K562 (cell line): ENCODE measurements at regions not wholly inside any gene's neighbourhood (a gene's known extent, or its start where the extent isn't known, plus 50 kb on each side); places are given as distances from the start of the nearest gene placed in this dataset.

Source experiments
- ATAC-seq: fragments of 200-7000 bp; cut with Tn5 transposase; 3 replicates; pipeline ENCODE4 v1.9.1; 2020; ENCODE audit warnings: moderate library complexity
- BruUV-seq: library from RNA; stranded (reverse); fragments of 400-500 nt; replicated peaks from 2 replicates; lab custom pipeline; 2021; lab: Mats Ljungman, UMichigan
- CTCF ChIA-PET: fragments of 300-600 bp; formaldehyde crosslinking; extraction: SDS; loops from one replicate; lab custom pipeline; 2021; ENCODE audit warnings: low intra/inter-chr PET ratio; lab: Yijun Ruan, JAX
- POLR2A ChIA-PET: fragments of 300-600, 350-650 bp; sonication (Branson Sonifier 250); formaldehyde crosslinking; extraction: SDS; loops from one replicate; lab custom pipeline; 2021; ENCODE audit warnings: antibody characterized with exemption, inconsistent platforms; lab: Yijun Ruan, JAX
- DNase-seq, 4 experiments: peaks; one replicate each; pipeline versions ENCODE4 v3.0.0 to v3.0.0-alpha.2; 2011 to 2018; ENCODE audit warnings: low spot score in 3 of 4, mixed read lengths in 3 of 4; ENCODE audit errors: extremely low read depth in 1 of 4
- FAIRE-seq: peaks from 2 replicates; lab custom pipeline; 2011; peaks lifted over from hg19 to GRCh38; lab: Jason Lieb, UNC
- H2AFZ ChIP-seq: 2 replicates; pipeline ENCODE4 v1.6.0; 2011; ENCODE audit warnings: low read depth, low read length, control low read depth, inconsistent platforms
- H3K27ac ChIP-seq: fragments of 200-600 bp; 3 replicates; pipeline ENCODE4 v1.8.0; 2011; ENCODE audit warnings: low read depth, mild to moderate bottlenecking, control low read depth, inconsistent platforms, low read length, moderate library complexity, mixed read lengths; ENCODE audit errors: extremely low read depth
- H3K27me3 ChIP-seq, 2 experiments: fragments of 300-600 bp in 1 of 2; 2 replicates in 1 of 2; 3 replicates in 1 of 2; pipeline versions ENCODE4 v1.6.0 to v1.8.0; 2011; ENCODE audit warnings: inconsistent platforms in 2 of 2, low read length in 2 of 2, mild to moderate bottlenecking in 1 of 2, mixed read lengths in 1 of 2, moderate library complexity in 1 of 2; ENCODE audit not compliant: control insufficient read depth in 2 of 2, insufficient read depth in 2 of 2
- H3K36me3 ChIP-seq: fragments of 300-600 bp; 3 replicates; pipeline ENCODE4 v1.8.0; 2011; ENCODE audit warnings: mild to moderate bottlenecking, low read length, inconsistent platforms; ENCODE audit not compliant: control insufficient read depth, insufficient read depth
- H3K4me1 ChIP-seq, 2 experiments: fragments of 200-600 bp in 1 of 2; replicated peaks in 1 of 2; 2 replicates in 1 of 2; 3 replicates in 1 of 2; pipeline versions ENCODE4 v1.5.1 to v1.8.0; 2011; ENCODE audit warnings: inconsistent platforms in 2 of 2, low read length in 2 of 2, mild to moderate bottlenecking in 1 of 2, mixed read lengths in 1 of 2, moderate library complexity in 1 of 2; ENCODE audit not compliant: control insufficient read depth in 2 of 2, insufficient read depth in 2 of 2
- H3K4me2 ChIP-seq: 2 replicates; pipeline ENCODE4 v1.6.1; 2011; ENCODE audit warnings: low read length, control low read depth, inconsistent platforms, mixed read lengths; ENCODE audit not compliant: insufficient read depth
- H3K4me3 ChIP-seq: fragments of 200-600 bp; sonication (generic), shearing (Covaris generic); 2 replicates; pipeline ENCODE4 v1.5.1; 2016; ENCODE audit warnings: control low read depth, inconsistent platforms
- H3K79me2 ChIP-seq: fragments of 200-600 bp; 3 replicates; pipeline ENCODE4 v1.8.0; 2011; ENCODE audit warnings: low read length, inconsistent platforms; ENCODE audit not compliant: control insufficient read depth, insufficient read depth
- H3K9ac ChIP-seq, 2 experiments: 2 replicates each; pipeline versions ENCODE4 v1.6.0 to v1.6.1; 2011; ENCODE audit warnings: low read depth in 2 of 2, low read length in 2 of 2, control low read depth in 1 of 2, inconsistent platforms in 1 of 2, mild to moderate bottlenecking in 1 of 2, mixed read lengths in 1 of 2; ENCODE audit not compliant: insufficient read depth in 1 of 2
- H3K9me1 ChIP-seq: one replicate; pipeline ENCODE4 v1.6.0; 2011; ENCODE audit warnings: inconsistent platforms, mild to moderate bottlenecking, low read length, moderate library complexity; ENCODE audit not compliant: control insufficient read depth, insufficient read depth
- H3K9me3 ChIP-seq: replicated peaks from 2 replicates; pipeline ENCODE4 v1.5.1; 2011; ENCODE audit warnings: low read depth, low read length, inconsistent platforms; ENCODE audit not compliant: control insufficient read depth, insufficient read depth
- H4K20me1 ChIP-seq: replicated peaks from 2 replicates; pipeline ENCODE4 v1.6.1; 2011; ENCODE audit warnings: low read length, inconsistent platforms, mixed read lengths; ENCODE audit not compliant: control insufficient read depth, insufficient read depth
- CTCF ChIP-seq, 3 experiments: IDR thresholded peaks in 2 of 3; conservative IDR thresholded peaks in 1 of 3; 2 replicates each; pipeline ENCODE4 v1.5.1; 2011 to 2012; ENCODE audit warnings: low read length in 3 of 3, mild to moderate bottlenecking in 3 of 3, control low read depth in 2 of 3, improper control_type of control experiment in 1 of 3, inconsistent platforms in 1 of 3, low read depth in 1 of 3, mixed read lengths in 1 of 3, moderate library complexity in 1 of 3; ENCODE audit not compliant: insufficient read depth in 2 of 3
- KAT7 ChIP-seq: sonication (generic); formaldehyde crosslinking; IDR thresholded peaks from 2 replicates; pipeline ENCODE4 v1.8.0; 2022; ENCODE audit warnings: missing genetic modification reagents, mild to moderate bottlenecking, borderline replicate concordance
- PML ChIP-seq: IDR thresholded peaks from 2 replicates; pipeline ENCODE4 v1.6.1; 2012; ENCODE audit warnings: low read length, inconsistent platforms
- SMAD4 ChIP-seq: fragments of 250-450 bp; sonication (Bioruptor Pico); conservative IDR thresholded peaks from 2 replicates; pipeline ENCODE4 v1.8.0; 2021; ENCODE audit warnings: inconsistent platforms, mild to moderate bottlenecking, moderate library complexity
- WGBS: fragments of 100-300 bp; shearing (Covaris generic); methylation state at CpG from one replicate; pipeline ENCODE4 v1.1.6; 2016; ENCODE audit warnings: low coverage, mixed read lengths; ENCODE audit not compliant: insufficient coverage; ENCODE audit errors: missing lambda C conversion rate; 5-methylcytosine and 5-hydroxymethylcytosine counted together
- in situ Hi-C: fragments of 300-500 bp; cut with MboI; formaldehyde crosslinking; loops from 4 replicates; pipeline ENCODE4 v1.15.0; 2018; ENCODE audit warnings: inconsistent platforms, mixed read lengths
- intact Hi-C: fragments of 100-400 bp; cut with micrococcal nuclease; formaldehyde crosslinking; loops from 2 replicates; pipeline ENCODE4 v1.14.2; 2022

GRCh38 chr9:84153885-84154284, 173.3 kb downstream of the RMI1 start:
- no peaks in the 10 kb centered on the region for H3K79me2 ChIP-seq
- H4K20me1 ChIP-seq = no peaks in the 10 kb centered on the region
- no peak overlapping the region for H3K27ac ChIP-seq
- H3K4me3 ChIP-seq = no peak overlapping the region
- H3K36me3 ChIP-seq = no peaks in the 10 kb centered on the region
- BruUV-seq = no TSS peak
- peaks cover 0 to 3% of the 10 kb centered on the region in 2 experiments; a peak in 2 of 5 replicates for H3K27me3 ChIP-seq
- ChIA-PET POLR2A (no interaction called here), CTCF (no interaction called here)
- in situ Hi-C loops = no loop called here
- no peak for TF ChIP-seq CTCF (IDR thresholded peaks at IDR 0.05 in 2 of 3, conservative IDR thresholded peaks at IDR 0.05 in 1 of 3; ENCODE audit: insufficient read depth in 2 of 3, low read depth in 1 of 3, low read length in 3 of 3)
- TF ChIP-seq PML = no peak
- no peak for TF ChIP-seq KAT7 (CRISPR knock-in tag)
- no peak for TF ChIP-seq SMAD4 (CRISPR knock-in tag)
- H3K9me3 ChIP-seq = no peaks in the 10 kb centered on the region
- no peak for DNase-seq
- no peak overlapping the region for H3K9ac ChIP-seq
- intact Hi-C loops = loop anchor here (2.0 kb wide), 1 partner anchor 69 kb away; no protein-coding TSS in a partner anchor
- no peak overlapping the region for H3K4me2 ChIP-seq
- no peak overlapping the region for H2AFZ ChIP-seq
- no peak for FAIRE-seq
- WGBS = 0% methylated on average over 1 of the region's 1 CpG
- H3K9me1 ChIP-seq = no peaks in the 10 kb centered on the region
- no peaks in the 10 kb centered on the region for H3K4me1 ChIP-seq
- ATAC-seq = no peak
